Thoracic aorta (tissue), 2 donors: ENCODE measurements at regions not wholly inside any gene's neighbourhood (a gene's known extent, or its start where the extent isn't known, plus 50 kb on each side); places are given as distances from the start of the nearest gene placed in this dataset.

Experiments used
- ATAC-seq: fragments of 150-250 bp; one replicate; pipeline ENCODE4 v1.8.0; 2017; ENCODE audit warnings: low read depth; ENCODE audit not compliant: insufficient number of reproducible peaks, low FRiP score
- DNase-seq: peaks from one replicate; pipeline ENCODE4 v3.0.0-alpha.2; 2020; ENCODE audit warnings: low spot score
- H3K27ac ChIP-seq, 2 donors: fragments of 200-600 bp; sonication (generic); 1 replicate in 1 of 2; 2 replicates in 1 of 2; pipeline ENCODE4 v1.5.1; 2016; ENCODE audit warnings: mild to moderate bottlenecking in 2 of 2, moderate library complexity in 2 of 2
- H3K27me3 ChIP-seq: fragments of 200-600 bp; sonication (generic); replicated peaks from 2 replicates; pipeline ENCODE4 v1.6.0; 2016; ENCODE audit warnings: mild to moderate bottlenecking; ENCODE audit not compliant: insufficient read depth
- H3K36me3 ChIP-seq: fragments of 200-600 bp; sonication (generic); one replicate; pipeline ENCODE4 v1.5.1; 2016
- H3K4me1 ChIP-seq, 2 donors: fragments of 200-600 bp; sonication (generic); 1 replicate in 1 of 2; 2 replicates in 1 of 2; pipeline versions ENCODE4 v1.5.1 to v1.6.0; 2016; ENCODE audit warnings: low read depth in 2 of 2, mild to moderate bottlenecking in 1 of 2; ENCODE audit not compliant: control insufficient read depth in 1 of 2
- H3K4me3 ChIP-seq: fragments of 200-600 bp; sonication (generic); 2 replicates; pipeline ENCODE4 v1.5.1; 2016; ENCODE audit warnings: mild to moderate bottlenecking
- H3K9me3 ChIP-seq: fragments of 200-600 bp; sonication (generic); 2 replicates; pipeline ENCODE4 v1.5.1; 2016
- TF ChIP-seq, protein P1 (sequence below): fragments of 200-600 bp; sonication (generic); IDR thresholded peaks from one replicate; pipeline ENCODE4 v1.5.1; 2019; ENCODE audit warnings: antibody characterized with exemption

DNA sequence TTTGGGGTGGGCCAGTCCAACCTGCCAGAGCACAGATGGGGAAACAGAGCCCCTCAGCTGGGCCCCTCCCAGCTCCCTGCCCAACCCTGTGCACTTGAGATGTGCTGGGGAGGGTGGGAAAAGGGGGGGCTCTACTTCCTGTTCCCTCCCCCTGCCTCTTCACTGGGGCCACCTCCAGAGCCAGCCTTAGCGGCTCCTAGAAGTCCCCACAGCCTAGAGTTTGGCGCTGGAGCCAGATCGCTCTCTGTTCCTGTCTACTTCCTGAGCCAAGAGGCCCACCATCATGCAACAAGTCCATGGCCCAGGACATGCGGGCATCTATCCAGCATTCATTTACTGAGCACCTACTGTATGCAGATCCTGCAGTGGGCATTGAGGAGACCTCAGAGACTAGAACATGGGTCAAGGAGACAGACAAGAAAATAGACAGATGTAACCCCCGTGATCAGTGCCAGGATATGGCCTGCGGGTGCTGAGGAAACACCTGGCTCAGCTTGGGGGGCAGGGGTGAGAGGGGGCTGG is 144.1 kb downstream of the SYF2 start:
- ATAC-seq: no peak
- TF ChIP-seq, protein P1, sequence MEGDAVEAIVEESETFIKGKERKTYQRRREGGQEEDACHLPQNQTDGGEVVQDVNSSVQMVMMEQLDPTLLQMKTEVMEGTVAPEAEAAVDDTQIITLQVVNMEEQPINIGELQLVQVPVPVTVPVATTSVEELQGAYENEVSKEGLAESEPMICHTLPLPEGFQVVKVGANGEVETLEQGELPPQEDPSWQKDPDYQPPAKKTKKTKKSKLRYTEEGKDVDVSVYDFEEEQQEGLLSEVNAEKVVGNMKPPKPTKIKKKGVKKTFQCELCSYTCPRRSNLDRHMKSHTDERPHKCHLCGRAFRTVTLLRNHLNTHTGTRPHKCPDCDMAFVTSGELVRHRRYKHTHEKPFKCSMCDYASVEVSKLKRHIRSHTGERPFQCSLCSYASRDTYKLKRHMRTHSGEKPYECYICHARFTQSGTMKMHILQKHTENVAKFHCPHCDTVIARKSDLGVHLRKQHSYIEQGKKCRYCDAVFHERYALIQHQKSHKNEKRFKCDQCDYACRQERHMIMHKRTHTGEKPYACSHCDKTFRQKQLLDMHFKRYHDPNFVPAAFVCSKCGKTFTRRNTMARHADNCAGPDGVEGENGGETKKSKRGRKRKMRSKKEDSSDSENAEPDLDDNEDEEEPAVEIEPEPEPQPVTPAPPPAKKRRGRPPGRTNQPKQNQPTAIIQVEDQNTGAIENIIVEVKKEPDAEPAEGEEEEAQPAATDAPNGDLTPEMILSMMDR: no peak
- Histone ChIP-seq H3K4me3 (no peak overlapping the region), H3K4me1 (no peaks in the 10 kb centered on the region), H3K9me3 (no peaks in the 10 kb centered on the region), H3K27ac (no peak overlapping the region), H3K36me3 (no peaks in the 10 kb centered on the region), H3K27me3 (no peaks in the 10 kb centered on the region)
- DNase-seq: no peak

- ATAC-seq: no peak
Measured at GRCh38 chr1:25086518-25087079, 145.7 kb downstream of the SYF2 start.

DNA sequence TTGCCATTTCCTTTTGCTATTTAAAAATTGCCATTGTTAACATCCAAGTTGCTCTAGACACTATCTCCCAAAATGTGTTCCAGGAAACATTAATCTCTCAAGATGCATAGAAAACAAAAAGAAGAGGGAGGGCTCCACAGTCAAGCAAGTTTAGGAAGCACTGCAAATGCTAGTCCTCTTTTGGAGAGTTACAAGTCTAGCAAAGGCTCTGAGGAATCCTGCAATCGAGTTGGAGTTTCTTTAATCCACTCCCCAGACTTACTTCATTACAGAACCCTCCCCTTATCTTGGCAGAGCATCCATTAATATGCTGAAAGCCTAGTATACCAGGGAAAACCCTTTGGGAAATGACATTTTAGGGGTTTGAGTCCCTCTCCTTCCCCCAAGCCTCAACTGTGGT is 147.9 kb downstream of the SYF2 start:
- no peak overlapping the region for H3K27ac ChIP-seq
- TF ChIP-seq, protein P1: no peak
- no peaks in the 10 kb centered on the region for H3K9me3 ChIP-seq

More at GRCh38 chr1:25086518-25087079, 145.7 kb downstream of the SYF2 start:
- H3K9me3 ChIP-seq: no peaks in the 10 kb centered on the region
- no peaks in the 10 kb centered on the region for H3K4me1 ChIP-seq
- DNase-seq: no peak
- no peak overlapping the region for H3K27ac ChIP-seq
- no peak overlapping the region for H3K4me3 ChIP-seq
- no peaks in the 10 kb centered on the region for H3K27me3 ChIP-seq
- TF ChIP-seq, protein P1: no peak
- H3K36me3 ChIP-seq: no peaks in the 10 kb centered on the region

GRCh38 chr1:25083481-25084345 is 148.6 kb downstream of the SYF2 start:
- Histone ChIP-seq H3K9me3 (no peaks in the 10 kb centered on the region), H3K4me1 (no peaks in the 10 kb centered on the region), H3K36me3 (no peaks in the 10 kb centered on the region), H3K4me3 (no peak overlapping the region), H3K27me3 (no peaks in the 10 kb centered on the region), H3K27ac (no peak overlapping the region)
- TF ChIP-seq, protein P1: no peak
- no peak for DNase-seq
- ATAC-seq: no peak

More for the DNA sequence above, 147.9 kb downstream of the SYF2 start:
- Histone ChIP-seq H3K4me3 (no peak overlapping the region), H3K4me1 (no peaks in the 10 kb centered on the region), H3K36me3 (no peaks in the 10 kb centered on the region), H3K27me3 (no peaks in the 10 kb centered on the region)
- ATAC-seq (no peak), DNase-seq (no peak)

DNA sequence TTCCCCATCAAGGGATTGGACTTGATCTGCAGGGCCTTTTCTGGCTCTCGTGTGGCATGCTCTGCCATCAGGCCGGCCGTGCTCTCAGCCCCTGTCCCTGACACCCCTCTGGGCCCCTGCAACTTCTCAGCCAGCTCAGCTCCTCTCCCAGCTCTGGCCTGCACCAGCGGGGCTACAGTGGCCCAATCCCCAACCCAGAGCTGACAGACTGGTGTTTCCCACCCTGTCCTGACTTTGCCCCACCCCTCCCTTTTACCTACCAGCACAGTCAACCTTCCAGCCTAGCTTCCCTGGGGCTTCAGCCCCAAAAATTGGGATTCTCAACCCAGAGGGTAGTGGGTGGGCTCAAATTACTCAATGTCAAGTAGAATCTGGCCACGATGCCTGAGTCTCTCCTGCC is 149.3 kb downstream of the SYF2 start:
- TF ChIP-seq, protein P1: no peak
- DNase-seq (no peak), ATAC-seq (no peak)
- H3K4me3 ChIP-seq: no peak overlapping the region
- no peak overlapping the region for H3K27ac ChIP-seq
- no peaks in the 10 kb centered on the region for H3K9me3 ChIP-seq
- H3K36me3 ChIP-seq: no peaks in the 10 kb centered on the region
- H3K4me1 ChIP-seq: no peaks in the 10 kb centered on the region
- no peaks in the 10 kb centered on the region for H3K27me3 ChIP-seq
